Loucy (cell line): ENCODE measurements at regions not wholly inside any gene's neighbourhood (a gene's known extent, or its start where the extent isn't known, plus 50 kb on each side); places are given as distances from the start of the nearest gene placed in this dataset.

Source experiments
- CTCF ChIP-seq: fragments of 200-600 bp; sonication (generic); conservative IDR thresholded peaks from 2 replicates; pipeline ENCODE4 v1.5.1; 2014; ENCODE audit warnings: mild to moderate bottlenecking, antibody characterized with exemption, low read length
- EZH2phosphoT487 ChIP-seq: fragments of 200-600 bp; IDR thresholded peaks from 2 replicates; pipeline ENCODE4 v1.6.1; 2018; ENCODE audit warnings: antibody characterized with exemption, mild to moderate bottlenecking, moderate library complexity, borderline replicate concordance

DNA sequence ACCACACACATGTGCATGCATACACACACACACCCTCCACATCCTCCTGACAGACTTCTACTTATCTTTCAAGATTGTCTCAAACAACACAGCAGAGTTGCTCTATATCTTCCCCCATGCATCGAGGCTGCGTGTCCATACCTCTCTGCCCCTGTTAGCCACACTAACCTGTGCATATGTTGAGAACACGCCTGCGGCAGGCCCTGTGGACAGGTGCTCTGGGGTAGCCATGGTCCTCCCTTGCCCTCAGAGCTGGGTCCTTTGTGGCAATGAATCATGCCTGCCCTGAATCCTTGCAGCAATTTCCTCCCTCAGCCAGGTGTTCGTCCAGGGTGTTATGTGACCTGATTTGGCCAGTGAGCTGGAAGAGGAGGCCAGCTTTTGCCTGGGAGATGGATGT, 213.3 kb downstream of the KATNAL1 start:
- TF ChIP-seq EZH2phosphoT487: no peak
- no peak for TF ChIP-seq CTCF
